PC-9 (cell line): ENCODE measurements at regions not wholly inside any gene's neighbourhood (a gene's known extent, or its start where the extent isn't known, plus 50 kb on each side); places are given as distances from the start of the nearest gene placed in this dataset.

Experiments used
- CTCF ChIP-seq: fragments of 200-600 bp; sonication (generic); conservative IDR thresholded peaks from 2 replicates; pipeline ENCODE4 v1.6.1; 2017; ENCODE audit warnings: mixed run types, antibody characterized with exemption, mild to moderate bottlenecking, moderate library complexity
- EZH2 ChIP-seq: fragments of 200-600 bp; sonication (generic); IDR thresholded peaks from 2 replicates; pipeline ENCODE4 v1.8.0; 2017; ENCODE audit warnings: antibody characterized with exemption, low read depth

GRCh38 chr7:84783141-84783778 is 403.6 kb downstream of the SEMA3D start:
- TF ChIP-seq CTCF = no peak
- no peak for TF ChIP-seq EZH2
